ENCODE measurements at regions not wholly inside any gene's neighbourhood (a gene's known extent, or its start where the extent isn't known, plus 50 kb on each side); places are given as distances from the start of the nearest gene placed in this dataset.

DNA sequence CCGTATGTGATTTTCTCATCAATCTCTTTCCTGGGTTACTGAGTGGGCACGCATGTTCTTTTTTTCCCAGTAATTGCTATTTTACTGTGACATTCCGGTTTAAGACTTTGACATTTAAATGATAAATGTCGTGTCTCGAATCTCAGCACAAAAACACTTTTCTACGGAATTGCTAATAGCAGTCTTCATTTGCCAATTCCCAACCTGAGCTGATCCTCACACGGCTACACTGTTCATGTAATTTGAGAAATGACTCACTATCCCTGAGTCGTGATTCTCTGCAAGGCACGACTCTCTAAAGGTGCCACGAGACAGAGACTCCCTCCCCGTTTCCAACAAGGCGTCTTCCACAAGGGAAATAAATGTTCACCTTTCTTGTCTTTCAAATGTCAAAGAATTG, 88.7 kb upstream of the USP29 start:
- no peak for TF ChIP-seq POLR2AphosphoS5 (IDR thresholded peaks at IDR 0.05; ENCODE audit: low read depth)
- TF ChIP-seq, protein P1, sequence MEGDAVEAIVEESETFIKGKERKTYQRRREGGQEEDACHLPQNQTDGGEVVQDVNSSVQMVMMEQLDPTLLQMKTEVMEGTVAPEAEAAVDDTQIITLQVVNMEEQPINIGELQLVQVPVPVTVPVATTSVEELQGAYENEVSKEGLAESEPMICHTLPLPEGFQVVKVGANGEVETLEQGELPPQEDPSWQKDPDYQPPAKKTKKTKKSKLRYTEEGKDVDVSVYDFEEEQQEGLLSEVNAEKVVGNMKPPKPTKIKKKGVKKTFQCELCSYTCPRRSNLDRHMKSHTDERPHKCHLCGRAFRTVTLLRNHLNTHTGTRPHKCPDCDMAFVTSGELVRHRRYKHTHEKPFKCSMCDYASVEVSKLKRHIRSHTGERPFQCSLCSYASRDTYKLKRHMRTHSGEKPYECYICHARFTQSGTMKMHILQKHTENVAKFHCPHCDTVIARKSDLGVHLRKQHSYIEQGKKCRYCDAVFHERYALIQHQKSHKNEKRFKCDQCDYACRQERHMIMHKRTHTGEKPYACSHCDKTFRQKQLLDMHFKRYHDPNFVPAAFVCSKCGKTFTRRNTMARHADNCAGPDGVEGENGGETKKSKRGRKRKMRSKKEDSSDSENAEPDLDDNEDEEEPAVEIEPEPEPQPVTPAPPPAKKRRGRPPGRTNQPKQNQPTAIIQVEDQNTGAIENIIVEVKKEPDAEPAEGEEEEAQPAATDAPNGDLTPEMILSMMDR (IDR thresholded peaks at IDR 0.05; ENCODE audit: insufficient read depth, low read length) = no peak
